ENCODE measurements at regions not wholly inside any gene's neighbourhood (a gene's known extent, or its start where the extent isn't known, plus 50 kb on each side); places are given as distances from the start of the nearest gene placed in this dataset.

- Mint-ChIP-seq H3K36me3 (ENCODE audit: low read depth) (no peaks in the 10 kb centered on the region), H3K9me3 (peaks cover 3% of the 10 kb centered on the region), H3K4me1 (no peaks in the 10 kb centered on the region), H3K27ac (no peak overlapping the region), H3K27me3 (no peaks in the 10 kb centered on the region), H3K4me3 (no peak overlapping the region)
- ATAC-seq (ENCODE audit: low read depth) (no peak), DNase-seq (no peak)
- ChIA-PET CTCF (no interaction called here), POLR2A (no interaction called here)
- TF ChIP-seq CTCF (IDR thresholded peaks at IDR 0.05): no peak
- intact Hi-C loops (cut with micrococcal nuclease): no loop called here
These were observed 366.9 kb downstream of the CMPK2 start for GRCh38 chr2:6498841-6499240.

- intact Hi-C loops (cut with micrococcal nuclease): no loop called here
- H3K4me1 Mint-ChIP-seq: no peaks in the 10 kb centered on the region
- DNase-seq (no peak), ATAC-seq (ENCODE audit: low read depth) (no peak)
- ChIA-PET CTCF (no interaction called here), POLR2A (no interaction called here)
- H3K36me3 Mint-ChIP-seq (ENCODE audit: low read depth): no peaks in the 10 kb centered on the region
- H3K27ac Mint-ChIP-seq: no peak overlapping the region
- no peaks in the 10 kb centered on the region for H3K27me3 Mint-ChIP-seq
- H3K4me3 Mint-ChIP-seq: no peak overlapping the region
- peaks cover 3% of the 10 kb centered on the region for H3K9me3 Mint-ChIP-seq
- no peak for TF ChIP-seq CTCF (IDR thresholded peaks at IDR 0.05)
These were observed 366.0 kb downstream of the CMPK2 start for GRCh38 chr2:6499691-6500090.

- Mint-ChIP-seq H3K4me1 (no peaks in the 10 kb centered on the region), H3K4me3 (no peak overlapping the region), H3K27ac (no peak overlapping the region), H3K36me3 (ENCODE audit: low read depth) (no peaks in the 10 kb centered on the region), H3K27me3 (peaks cover 2% of the 10 kb centered on the region), H3K9me3 (no peaks in the 10 kb centered on the region)
- ATAC-seq (ENCODE audit: low read depth) (no peak), DNase-seq (no peak)
- TF ChIP-seq CTCF (IDR thresholded peaks at IDR 0.05): no peak
- POLR2A ChIA-PET: no interaction called here
- CTCF ChIA-PET: no interaction called here
- intact Hi-C loops (cut with micrococcal nuclease): no loop called here
These were observed 359.3 kb downstream of the CMPK2 start for GRCh38 chr2:6506361-6506794.

GRCh38 chr2:6506859-6507258 lies 358.8 kb downstream of the CMPK2 start:
- Mint-ChIP-seq H3K27me3 (peaks cover 2% of the 10 kb centered on the region), H3K9me3 (no peaks in the 10 kb centered on the region), H3K36me3 (ENCODE audit: low read depth) (no peaks in the 10 kb centered on the region), H3K4me1 (no peaks in the 10 kb centered on the region), H3K27ac (no peak overlapping the region), H3K4me3 (no peak overlapping the region)
- no peak for TF ChIP-seq CTCF (IDR thresholded peaks at IDR 0.05)
- ATAC-seq (ENCODE audit: low read depth) (no peak), DNase-seq (no peak)
- CTCF ChIA-PET: no interaction called here
- intact Hi-C loops (cut with micrococcal nuclease): no loop called here
- POLR2A ChIA-PET: no interaction called here

- POLR2A ChIA-PET: no interaction called here
- Mint-ChIP-seq H3K4me1 (no peaks in the 10 kb centered on the region), H3K27me3 (peaks cover 2% of the 10 kb centered on the region), H3K9me3 (no peaks in the 10 kb centered on the region), H3K4me3 (no peak overlapping the region), H3K27ac (no peak overlapping the region), H3K36me3 (ENCODE audit: low read depth) (no peaks in the 10 kb centered on the region)
- TF ChIP-seq CTCF (IDR thresholded peaks at IDR 0.05): no peak
- intact Hi-C loops (cut with micrococcal nuclease): no loop called here
- ATAC-seq (ENCODE audit: low read depth): no peak
- DNase-seq: no peak
- CTCF ChIA-PET: no interaction called here
These were observed 355.2 kb downstream of the CMPK2 start for GRCh38 chr2:6510532-6510931.

Measured in activated B cell treated with CpG ODN at 0.5 μM for 24 hours (primary cell).